ENCODE measurements at regions not wholly inside any gene's neighbourhood (a gene's known extent, or its start where the extent isn't known, plus 50 kb on each side); places are given as distances from the start of the nearest gene placed in this dataset.

DNA sequence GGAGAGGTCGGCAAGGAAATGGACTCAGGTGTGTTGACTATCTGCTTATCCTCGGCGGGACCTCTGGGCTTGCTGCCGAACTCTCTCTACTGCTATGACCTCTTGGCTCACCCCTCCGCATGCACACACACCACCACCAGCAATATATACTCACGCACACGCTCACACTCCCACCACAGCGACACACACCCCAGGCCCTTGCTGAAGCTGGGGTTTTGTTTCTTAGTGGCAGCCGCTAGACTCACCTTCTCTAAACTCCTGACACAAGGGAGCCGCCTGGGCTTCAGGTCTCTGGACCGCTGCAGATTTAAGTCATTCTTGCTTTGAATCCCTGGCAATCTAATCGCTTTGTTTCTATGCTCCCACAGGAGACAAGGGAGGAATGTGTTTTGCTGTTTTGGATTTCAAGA lies 59.4 kb upstream of the BACH2 start:
- Histone ChIP-seq H3K4me1 (ENCODE audit: control insufficient read depth, insufficient read depth, low read length) (no peaks in the 10 kb centered on the region), H3K9ac (ENCODE audit: low read length) (no peak overlapping the region), H3K27me3 (ENCODE audit: control insufficient read depth, insufficient read depth, low read length) (no peaks in the 10 kb centered on the region), H3K4me3 (ENCODE audit: low read length) (no peak overlapping the region), H3K27ac (ENCODE audit: low read depth, low read length) (no peak overlapping the region), H3K36me3 (ENCODE audit: control insufficient read depth, insufficient read depth, low read length) (no peaks in the 10 kb centered on the region)

DNA sequence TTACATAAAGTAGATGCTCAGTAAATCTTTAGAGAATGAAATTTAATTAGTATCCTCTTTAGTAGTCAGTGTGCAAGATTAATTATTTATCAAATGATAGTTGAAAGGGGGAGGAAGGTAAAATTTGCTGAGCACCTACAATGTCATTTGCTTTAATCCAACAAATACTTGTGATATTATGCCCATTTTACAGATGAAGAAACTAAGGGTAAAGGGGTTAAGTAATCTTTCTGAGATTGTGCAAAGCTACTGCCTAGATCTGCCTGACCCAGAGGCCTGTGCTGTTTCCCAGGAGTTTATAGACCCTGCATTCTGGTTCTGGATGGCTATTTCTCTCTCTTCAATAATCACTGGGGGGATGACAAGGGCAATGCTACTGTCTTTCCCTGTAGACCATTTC lies 58.3 kb upstream of the BACH2 start:
- Histone ChIP-seq H3K36me3 (ENCODE audit: control insufficient read depth, insufficient read depth, low read length) (no peaks in the 10 kb centered on the region), H3K4me3 (ENCODE audit: low read length) (no peak overlapping the region), H3K27ac (ENCODE audit: low read depth, low read length) (no peak overlapping the region), H3K9ac (ENCODE audit: low read length) (no peak overlapping the region), H3K27me3 (ENCODE audit: control insufficient read depth, insufficient read depth, low read length) (no peaks in the 10 kb centered on the region), H3K4me1 (ENCODE audit: control insufficient read depth, insufficient read depth, low read length) (no peaks in the 10 kb centered on the region)

DNA sequence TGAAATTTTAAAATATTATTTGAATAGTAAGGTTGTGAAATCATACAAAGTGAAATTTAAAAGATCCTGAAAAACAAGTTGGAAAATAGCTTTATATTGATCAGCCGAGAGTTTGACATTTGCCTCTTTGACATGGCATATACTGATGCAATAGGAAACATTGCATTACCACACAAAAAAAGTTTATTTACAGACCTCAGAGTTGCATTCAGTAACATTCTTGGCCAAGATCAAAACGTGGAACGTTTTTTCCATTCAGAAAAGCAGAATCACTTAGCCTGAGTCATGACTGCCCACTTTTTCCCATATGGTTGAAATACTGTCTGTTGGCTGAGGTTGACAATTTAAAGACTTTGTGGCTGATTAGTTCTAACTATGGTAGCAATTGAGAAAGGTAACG lies 55.1 kb upstream of the BACH2 start:
- Histone ChIP-seq H3K9ac (ENCODE audit: low read length) (no peak overlapping the region), H3K36me3 (ENCODE audit: control insufficient read depth, insufficient read depth, low read length) (no peaks in the 10 kb centered on the region), H3K27ac (ENCODE audit: low read depth, low read length) (no peak overlapping the region), H3K4me3 (ENCODE audit: low read length) (no peak overlapping the region), H3K4me1 (ENCODE audit: control insufficient read depth, insufficient read depth, low read length) (no peaks in the 10 kb centered on the region), H3K27me3 (ENCODE audit: control insufficient read depth, insufficient read depth, low read length) (no peaks in the 10 kb centered on the region)

DNA sequence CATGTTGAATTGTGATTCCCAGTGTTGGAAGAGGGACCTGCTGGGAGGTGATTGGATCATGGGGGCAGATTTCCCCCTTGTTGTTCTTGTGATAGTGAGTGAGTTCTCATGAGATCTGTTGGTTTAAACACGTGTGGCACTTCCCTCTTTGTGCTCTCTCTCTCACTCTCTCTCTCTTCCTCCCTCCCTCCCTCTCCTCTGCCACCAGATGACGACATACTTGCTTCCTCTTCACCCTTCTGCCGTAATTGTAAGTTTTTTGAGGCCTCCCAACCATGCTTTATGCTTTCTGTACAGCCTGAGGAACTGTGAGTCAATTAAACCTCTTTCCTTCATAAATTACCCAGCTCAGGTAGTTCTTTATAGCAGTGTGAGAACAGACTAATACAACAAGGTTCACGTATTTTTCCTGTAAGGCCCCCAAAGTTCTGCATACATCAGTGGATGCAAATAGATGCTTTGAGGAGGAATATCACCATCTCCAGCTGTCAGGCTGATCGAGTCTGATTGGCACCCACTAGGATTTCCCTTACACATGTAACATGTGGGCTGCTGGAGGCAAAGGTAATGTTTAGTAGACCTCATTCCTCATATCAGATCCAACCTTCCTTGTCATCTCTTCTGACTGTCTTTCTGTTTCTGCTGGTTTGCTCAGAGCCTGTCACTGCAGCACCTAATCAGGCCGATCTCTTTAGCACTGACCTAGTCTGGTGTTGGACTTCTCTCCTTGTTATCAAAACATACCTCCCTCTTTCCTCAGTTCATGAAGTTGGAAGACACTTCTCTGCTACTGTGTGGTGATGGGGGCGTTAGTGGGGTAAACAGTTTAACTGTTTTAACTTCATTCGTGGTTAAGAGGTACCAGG lies 54.3 kb upstream of the BACH2 start:
- H3K27me3 ChIP-seq (ENCODE audit: control insufficient read depth, insufficient read depth, low read length) = no peaks in the 10 kb centered on the region
- no peak overlapping the region for H3K4me3 ChIP-seq (ENCODE audit: low read length)
- no peaks in the 10 kb centered on the region for H3K36me3 ChIP-seq (ENCODE audit: control insufficient read depth, insufficient read depth, low read length)
- no peak overlapping the region for H3K9ac ChIP-seq (ENCODE audit: low read length)
- no peaks in the 10 kb centered on the region for H3K4me1 ChIP-seq (ENCODE audit: control insufficient read depth, insufficient read depth, low read length)
- no peak overlapping the region for H3K27ac ChIP-seq (ENCODE audit: low read depth, low read length)

DNA sequence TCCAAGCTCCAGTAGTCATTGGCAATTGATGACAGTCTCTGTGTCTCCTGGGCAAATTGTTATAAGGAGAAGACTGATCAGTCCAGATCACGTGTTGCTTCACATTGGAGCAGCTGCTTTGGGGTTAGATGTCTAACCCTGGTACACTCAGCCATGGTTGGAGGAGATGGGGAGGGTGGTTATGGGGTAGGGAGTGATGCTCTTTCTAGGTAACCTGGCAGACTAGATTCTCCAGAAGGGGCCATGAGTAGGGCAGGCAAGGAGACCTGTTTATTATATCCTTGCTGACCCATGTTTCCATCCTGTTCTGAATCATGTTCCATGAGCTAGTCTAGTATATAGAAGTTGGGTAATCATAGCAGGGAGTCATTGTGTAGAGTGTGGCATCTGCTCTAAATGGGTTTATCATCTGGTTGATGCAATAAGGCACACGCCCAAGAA lies 50.8 kb upstream of the BACH2 start:
- H3K9ac ChIP-seq (ENCODE audit: low read length) = no peak overlapping the region
- H3K27ac ChIP-seq (ENCODE audit: low read depth, low read length) = no peak overlapping the region
- H3K27me3 ChIP-seq (ENCODE audit: control insufficient read depth, insufficient read depth, low read length) = no peaks in the 10 kb centered on the region
- no peak overlapping the region for H3K4me3 ChIP-seq (ENCODE audit: low read length)
- H3K4me1 ChIP-seq (ENCODE audit: control insufficient read depth, insufficient read depth, low read length) = no peaks in the 10 kb centered on the region
- H3K36me3 ChIP-seq (ENCODE audit: control insufficient read depth, insufficient read depth, low read length) = no peaks in the 10 kb centered on the region

DNA sequence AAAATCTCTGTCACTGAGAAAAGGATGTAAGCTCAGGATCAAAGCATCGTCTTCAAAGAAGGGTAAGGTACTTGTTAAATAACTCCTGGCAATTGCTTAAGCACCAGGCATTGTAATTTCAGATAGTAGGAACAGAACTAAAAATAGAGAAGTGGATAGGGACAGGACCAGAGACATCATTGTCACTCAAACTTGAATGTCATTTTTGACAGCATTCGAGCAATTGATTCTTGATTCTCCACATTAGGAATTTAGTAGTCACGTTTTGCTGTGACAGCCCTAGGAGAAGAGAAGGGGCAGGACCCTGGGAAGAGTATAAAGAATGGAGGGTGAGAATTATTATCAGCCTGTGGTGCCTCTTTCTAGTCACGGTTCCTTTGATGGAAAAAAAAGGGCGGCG lies 50.1 kb upstream of the BACH2 start:
- Histone ChIP-seq H3K9ac (ENCODE audit: low read length) (no peak overlapping the region), H3K36me3 (ENCODE audit: control insufficient read depth, insufficient read depth, low read length) (no peaks in the 10 kb centered on the region), H3K4me3 (ENCODE audit: low read length) (no peak overlapping the region), H3K27ac (ENCODE audit: low read depth, low read length) (no peak overlapping the region), H3K27me3 (ENCODE audit: control insufficient read depth, insufficient read depth, low read length) (no peaks in the 10 kb centered on the region), H3K4me1 (ENCODE audit: control insufficient read depth, insufficient read depth, low read length) (no peaks in the 10 kb centered on the region)
